CD14-positive monocyte (primary cell): ENCODE measurements at regions not wholly inside any gene's neighbourhood (a gene's known extent, or its start where the extent isn't known, plus 50 kb on each side); places are given as distances from the start of the nearest gene placed in this dataset.

Source experiments
- DNase-seq, 3 donors: peaks; one replicate each; pipeline ENCODE4 v3.0.0-alpha.2; 2011 to 2022
- H2AFZ ChIP-seq: 2 replicates; pipeline ENCODE4 v1.6.0; 2012; ENCODE audit warnings: mild to moderate bottlenecking, low read depth, low read length, inconsistent platforms; ENCODE audit not compliant: insufficient read depth, poor library complexity, severe bottlenecking
- H3K27ac ChIP-seq, 2 donors: 1 replicate in 1 of 2; 2 replicates in 1 of 2; pipeline ENCODE4 v1.5.1; 2012 to 2013; ENCODE audit warnings: low read length in 2 of 2, control low read depth in 1 of 2, inconsistent platforms in 1 of 2, low read depth in 1 of 2, mild to moderate bottlenecking in 1 of 2
- H3K27me3 ChIP-seq, 2 donors: one replicate each; pipeline versions ENCODE4 v1.6.0 to v1.6.1; 2011 to 2013; ENCODE audit warnings: low read length in 2 of 2; ENCODE audit not compliant: control insufficient read depth in 2 of 2, insufficient read depth in 2 of 2
- H3K36me3 ChIP-seq, 2 donors: replicated peaks in 1 of 2; 1 replicate in 1 of 2; 2 replicates in 1 of 2; pipeline versions ENCODE4 v1.5.1 to v1.6.1; 2012 to 2013; ENCODE audit warnings: low read length in 2 of 2, control low read depth in 1 of 2, inconsistent platforms in 1 of 2, mild to moderate bottlenecking in 1 of 2; ENCODE audit not compliant: insufficient read depth in 2 of 2, control insufficient read depth in 1 of 2
- H3K4me1 ChIP-seq, 2 donors: 1 replicate in 1 of 2; 2 replicates in 1 of 2; pipeline versions ENCODE4 v1.5.1 to v1.6.1; 2012 to 2013; ENCODE audit warnings: low read length in 2 of 2, control low read depth in 1 of 2, inconsistent platforms in 1 of 2, mild to moderate bottlenecking in 1 of 2, moderate library complexity in 1 of 2; ENCODE audit not compliant: insufficient read depth in 2 of 2, control insufficient read depth in 1 of 2
- H3K4me2 ChIP-seq: replicated peaks from 2 replicates; pipeline ENCODE3; 2012; ENCODE audit warnings: low read length, moderate library complexity, mild to moderate bottlenecking; ENCODE audit not compliant: poor library complexity, severe bottlenecking; ENCODE audit errors: extremely low read depth
- H3K4me3 ChIP-seq, 3 experiments: fragments of 200-600 bp in 1 of 3; sonication (generic) in 1 of 3; replicated peaks in 1 of 3; 1 replicate in 2 of 3; 2 replicates in 1 of 3; pipeline ENCODE4 v1.5.1; 2011 to 2013; ENCODE audit warnings: low read length in 3 of 3, mild to moderate bottlenecking in 3 of 3, control low read depth in 2 of 3, low read depth in 2 of 3, inconsistent platforms in 1 of 3, moderate library complexity in 1 of 3
- H3K79me2 ChIP-seq: 2 replicates; pipeline ENCODE4 v1.6.0; 2012; ENCODE audit warnings: mild to moderate bottlenecking, control low read depth, inconsistent platforms, low read length, moderate library complexity; ENCODE audit not compliant: insufficient read depth
- H3K9ac ChIP-seq: 2 replicates; pipeline ENCODE4 v1.6.0; 2017; ENCODE audit warnings: low read length, mild to moderate bottlenecking; ENCODE audit not compliant: insufficient read depth, poor library complexity, severe bottlenecking
- H3K9me3 ChIP-seq, 2 donors: replicated peaks in 1 of 2; 1 replicate in 1 of 2; 2 replicates in 1 of 2; pipeline versions ENCODE4 v1.5.1 to v1.6.1; 2012 to 2013; ENCODE audit warnings: low read length in 2 of 2, control low read depth in 1 of 2; ENCODE audit not compliant: control insufficient read depth in 1 of 2, insufficient read depth in 1 of 2
- H4K20me1 ChIP-seq: 2 replicates; pipeline ENCODE4 v1.6.0; 2012; ENCODE audit warnings: mild to moderate bottlenecking, low read length, control low read depth, moderate library complexity; ENCODE audit not compliant: insufficient read depth
- H3K27ac Mint-ChIP-seq, 7 donors: one replicate each; pipeline ENCODE4 v1.8.0; 2020; ENCODE audit warnings: mild to moderate bottlenecking in 7 of 7, mixed read lengths in 7 of 7, moderate library complexity in 6 of 7, inconsistent platforms in 2 of 7
- H3K27me3 Mint-ChIP-seq, 3 donors: one replicate each; pipeline ENCODE4 v1.8.0; 2021 to 2022; ENCODE audit warnings: low read depth in 3 of 3, mild to moderate bottlenecking in 3 of 3, mixed read lengths in 3 of 3, moderate library complexity in 3 of 3, inconsistent platforms in 1 of 3
- H3K36me3 Mint-ChIP-seq, 2 donors: one replicate each; pipeline ENCODE4 v1.8.0; 2020; ENCODE audit warnings: mixed read lengths in 2 of 2, inconsistent platforms in 1 of 2, mild to moderate bottlenecking in 1 of 2
- H3K4me1 Mint-ChIP-seq: one replicate; pipeline ENCODE4 v1.8.0; 2020; ENCODE audit warnings: mild to moderate bottlenecking, mixed read lengths
- H3K4me3 Mint-ChIP-seq, 2 donors: one replicate each; pipeline ENCODE4 v1.8.0; 2020; ENCODE audit warnings: mild to moderate bottlenecking in 2 of 2, mixed read lengths in 2 of 2, moderate library complexity in 1 of 2
- H3K9me3 Mint-ChIP-seq, 7 donors: one replicate each; pipeline ENCODE4 v1.8.0; 2020 to 2022; ENCODE audit warnings: mixed read lengths in 7 of 7, mild to moderate bottlenecking in 6 of 7, moderate library complexity in 6 of 7, inconsistent platforms in 2 of 7
- CTCF ChIP-seq: fragments of 200-600 bp; IDR thresholded peaks from one replicate; pipeline ENCODE4 v1.8.0; 2022; ENCODE audit warnings: antibody characterized with exemption, mild to moderate bottlenecking
- WGBS: methylation state at CpG from one replicate; pipeline ENCODE4 v1.1.5; 2013; ENCODE audit warnings: missing lambda C conversion rate; ENCODE audit not compliant: insufficient coverage; 5-methylcytosine and 5-hydroxymethylcytosine counted together
- intact Hi-C, 2 donors: fragments of 100-400 bp; cut with micrococcal nuclease; formaldehyde crosslinking; loops; one replicate each; pipeline versions ENCODE4 v1.15.0 to v1.15.1; 2023

GRCh38 chr7:156140447-156140846 lies 328.2 kb upstream of the SHH start:
- Histone ChIP-seq H3K27me3 (no peaks in the 10 kb centered on the region), H3K4me2 (no peak overlapping the region), H4K20me1 (no peaks in the 10 kb centered on the region), H3K9ac (no peak overlapping the region), H3K36me3 (no peaks in the 10 kb centered on the region), H2AFZ (no peak overlapping the region), H3K4me3 (no peak overlapping the region), H3K79me2 (no peaks in the 10 kb centered on the region), H3K27ac (no peak overlapping the region), H3K9me3 (no peaks in the 10 kb centered on the region), H3K4me1 (no peaks in the 10 kb centered on the region)
- no peak for TF ChIP-seq CTCF
- no peaks in the 10 kb centered on the region for H3K36me3 Mint-ChIP-seq
- H3K4me3 Mint-ChIP-seq = no peak overlapping the region
- H3K27ac Mint-ChIP-seq = no peak overlapping the region
- H3K9me3 Mint-ChIP-seq = peaks cover 0 to 13% (median 0%) of the 10 kb centered on the region in 7 donors
- WGBS = 77% methylated on average over 3 of the region's 7 CpGs
- DNase-seq = no peak
- peaks cover 1 to 7% (median 3%) of the 10 kb centered on the region in 3 donors for H3K27me3 Mint-ChIP-seq
- intact Hi-C loops = no loop called here
- no peaks in the 10 kb centered on the region for H3K4me1 Mint-ChIP-seq

GRCh38 chr7:156139633-156140032 lies 327.4 kb upstream of the SHH start:
- no peak for TF ChIP-seq CTCF
- H3K4me3 ChIP-seq = no peak overlapping the region
- intact Hi-C loops = no loop called here
- no peak for DNase-seq
- no peak overlapping the region for H3K4me2 ChIP-seq
- H3K9ac ChIP-seq = no peak overlapping the region
- no peaks in the 10 kb centered on the region for H3K79me2 ChIP-seq
- Mint-ChIP-seq H3K4me1 (no peaks in the 10 kb centered on the region), H3K4me3 (no peak overlapping the region), H3K27ac (no peak overlapping the region), H3K9me3 (peaks cover 0 to 13% (median 0%) of the 10 kb centered on the region in 7 donors), H3K36me3 (no peaks in the 10 kb centered on the region), H3K27me3 (peaks cover 1 to 7% (median 3%) of the 10 kb centered on the region in 3 donors)
- H3K9me3 ChIP-seq = no peaks in the 10 kb centered on the region
- no peaks in the 10 kb centered on the region for H3K4me1 ChIP-seq
- no peaks in the 10 kb centered on the region for H3K27me3 ChIP-seq
- H4K20me1 ChIP-seq = no peaks in the 10 kb centered on the region
- no peak overlapping the region for H2AFZ ChIP-seq
- H3K36me3 ChIP-seq = no peaks in the 10 kb centered on the region
- H3K27ac ChIP-seq = no peak overlapping the region
- WGBS = 80% methylated on average over 2 of the region's 3 CpGs
